ENCODE measurements at regions not wholly inside any gene's neighbourhood (a gene's known extent, or its start where the extent isn't known, plus 50 kb on each side); places are given as distances from the start of the nearest gene placed in this dataset.

GRCh38 chr5:61823781-61824180 lies 482.2 kb upstream of the KIF2A start:
- TF ChIP-seq, protein P1, sequence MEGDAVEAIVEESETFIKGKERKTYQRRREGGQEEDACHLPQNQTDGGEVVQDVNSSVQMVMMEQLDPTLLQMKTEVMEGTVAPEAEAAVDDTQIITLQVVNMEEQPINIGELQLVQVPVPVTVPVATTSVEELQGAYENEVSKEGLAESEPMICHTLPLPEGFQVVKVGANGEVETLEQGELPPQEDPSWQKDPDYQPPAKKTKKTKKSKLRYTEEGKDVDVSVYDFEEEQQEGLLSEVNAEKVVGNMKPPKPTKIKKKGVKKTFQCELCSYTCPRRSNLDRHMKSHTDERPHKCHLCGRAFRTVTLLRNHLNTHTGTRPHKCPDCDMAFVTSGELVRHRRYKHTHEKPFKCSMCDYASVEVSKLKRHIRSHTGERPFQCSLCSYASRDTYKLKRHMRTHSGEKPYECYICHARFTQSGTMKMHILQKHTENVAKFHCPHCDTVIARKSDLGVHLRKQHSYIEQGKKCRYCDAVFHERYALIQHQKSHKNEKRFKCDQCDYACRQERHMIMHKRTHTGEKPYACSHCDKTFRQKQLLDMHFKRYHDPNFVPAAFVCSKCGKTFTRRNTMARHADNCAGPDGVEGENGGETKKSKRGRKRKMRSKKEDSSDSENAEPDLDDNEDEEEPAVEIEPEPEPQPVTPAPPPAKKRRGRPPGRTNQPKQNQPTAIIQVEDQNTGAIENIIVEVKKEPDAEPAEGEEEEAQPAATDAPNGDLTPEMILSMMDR (IDR thresholded peaks at IDR 0.05; ENCODE audit: control extremely low read depth in 1 of 3, insufficient read depth in 1 of 3, low read depth in 1 of 3, low read length in 3 of 3), result no peak
- TF ChIP-seq HDAC2 (IDR thresholded peaks at IDR 0.05; ENCODE audit: borderline replicate concordance in 1 of 2, low read depth in 2 of 2, low read length in 2 of 2), result no peak
- no peak for TF ChIP-seq SIN3A (conservative IDR thresholded peaks at IDR 0.05 in 1 of 2, IDR thresholded peaks at IDR 0.05 in 1 of 2; ENCODE audit: low read depth in 1 of 2, low read length in 2 of 2)
- no peak for TF ChIP-seq POLR2A (IDR thresholded peaks at IDR 0.05; ENCODE audit: control extremely low read depth in 1 of 2, low read depth in 2 of 2, low read length in 2 of 2)
- no peak for TF ChIP-seq MAX (IDR thresholded peaks at IDR 0.05)
- TF ChIP-seq JUN (IDR thresholded peaks at IDR 0.05; ENCODE audit: low read depth, low read length), result no peak
- no peak for TF ChIP-seq CREB1 (IDR thresholded peaks at IDR 0.05)
- no peak for TF ChIP-seq EP300 (IDR thresholded peaks at IDR 0.05; ENCODE audit: borderline replicate concordance in 1 of 2, low read depth in 2 of 2, low read length in 2 of 2)
- no peak for TF ChIP-seq EZH2 (IDR thresholded peaks at IDR 0.05; ENCODE audit: low read depth, low read length, severe bottlenecking)
- TF ChIP-seq POLR2AphosphoS5 (IDR thresholded peaks at IDR 0.05; ENCODE audit: low read depth, low read length), result no peak
